Hepatocyte (in vitro differentiated cells): ENCODE measurements at regions not wholly inside any gene's neighbourhood (a gene's known extent, or its start where the extent isn't known, plus 50 kb on each side); places are given as distances from the start of the nearest gene placed in this dataset.

Experiments
- DNase-seq: peaks from one replicate; pipeline ENCODE4 v3.0.0-alpha.2; 2016; ENCODE audit warnings: low spot score
- H2AFZ ChIP-seq: fragments of 200-600 bp; sonication (generic); 2 replicates; pipeline ENCODE4 v1.6.0; 2016; ENCODE audit warnings: antibody characterized with exemption, mild to moderate bottlenecking
- H3K27ac ChIP-seq: fragments of 200-600 bp; sonication (generic); 2 replicates; pipeline ENCODE4 v1.5.1; 2016; ENCODE audit warnings: mild to moderate bottlenecking
- H3K27me3 ChIP-seq: fragments of 200-600 bp; sonication (generic); 2 replicates; pipeline ENCODE4 v1.6.1; 2016
- H3K36me3 ChIP-seq: fragments of 200-600 bp; sonication (generic); replicated peaks from 2 replicates; pipeline ENCODE4 v1.5.1; 2016; ENCODE audit warnings: low read depth; ENCODE audit not compliant: insufficient read depth
- H3K4me1 ChIP-seq: fragments of 200-600 bp; sonication (generic); 2 replicates; pipeline ENCODE4 v1.5.1; 2016; ENCODE audit warnings: mild to moderate bottlenecking, moderate library complexity; ENCODE audit not compliant: insufficient read depth
- H3K4me2 ChIP-seq: fragments of 200-600 bp; sonication (generic); 2 replicates; pipeline ENCODE4 v1.6.0; 2016
- H3K4me3 ChIP-seq: fragments of 200-600 bp; sonication (generic); 2 replicates; pipeline ENCODE4 v1.5.1; 2016; ENCODE audit warnings: mild to moderate bottlenecking
- H3K79me2 ChIP-seq: fragments of 200-600 bp; sonication (generic); 2 replicates; pipeline ENCODE4 v1.6.0; 2017; ENCODE audit warnings: mild to moderate bottlenecking
- H3K9me2 ChIP-seq: fragments of 200-600 bp; sonication (generic); replicated peaks from 2 replicates; pipeline ENCODE4 v1.6.0; 2017; ENCODE audit warnings: mild to moderate bottlenecking; ENCODE audit not compliant: insufficient read depth
- H3K9me3 ChIP-seq: fragments of 200-600 bp; sonication (generic); 2 replicates; pipeline ENCODE4 v1.5.1; 2016; ENCODE audit warnings: low read depth, mild to moderate bottlenecking
- H4K20me1 ChIP-seq: fragments of 200-600 bp; sonication (generic); 2 replicates; pipeline ENCODE4 v1.6.0; 2016; ENCODE audit warnings: mild to moderate bottlenecking; ENCODE audit not compliant: insufficient read depth, poor library complexity, severe bottlenecking
- CTCF ChIP-seq: fragments of 200-600 bp; sonication (generic); IDR thresholded peaks from 2 replicates; pipeline ENCODE4 v1.5.1; 2016; ENCODE audit warnings: antibody characterized with exemption, mild to moderate bottlenecking; ENCODE audit not compliant: poor library complexity
- EZH2 ChIP-seq: fragments of 200-600 bp; sonication (generic); IDR thresholded peaks from 2 replicates; pipeline ENCODE4 v1.6.1; 2016; ENCODE audit warnings: antibody characterized with exemption, mild to moderate bottlenecking, borderline replicate concordance
- EZH2phosphoT487 ChIP-seq: fragments of 200-600 bp; sonication (generic); IDR thresholded peaks from one replicate; pipeline ENCODE4 v1.6.1; 2018; ENCODE audit warnings: antibody characterized with exemption, mild to moderate bottlenecking, low read depth, moderate library complexity; ENCODE audit not compliant: unreplicated experiment, severe bottlenecking
- WGBS: methylation state at CpG from one replicate; pipeline ENCODE4 v1.1.6; 2016; ENCODE audit warnings: low lambda C conversion rate; ENCODE audit errors: missing lambda C conversion rate; 5-methylcytosine and 5-hydroxymethylcytosine counted together

- Histone ChIP-seq H3K4me2 (no peak overlapping the region), H3K4me1 (peaks cover 2% of the 10 kb centered on the region), H3K27me3 (no peaks in the 10 kb centered on the region), H3K27ac (no peak overlapping the region), H3K9me3 (no peaks in the 10 kb centered on the region), H3K9me2 (no peaks in the 10 kb centered on the region), H3K79me2 (no peaks in the 10 kb centered on the region), H2AFZ (no peak overlapping the region), H4K20me1 (no peaks in the 10 kb centered on the region), H3K36me3 (no peaks in the 10 kb centered on the region), H3K4me3 (no peak overlapping the region)
- 91% methylated on average over 32 of the region's 32 CpGs for WGBS
- DNase-seq: no peak
- no peak for TF ChIP-seq EZH2
- no peak for TF ChIP-seq EZH2phosphoT487
- TF ChIP-seq CTCF: no peak
Observed at GRCh38 chr22:48613566-48614200, 1214.0 kb downstream of the BRD1 start.

GRCh38 chr22:48612077-48612995 lies 1215.3 kb downstream of the BRD1 start:
- H3K27me3 ChIP-seq: no peaks in the 10 kb centered on the region
- no peak for TF ChIP-seq CTCF
- TF ChIP-seq EZH2phosphoT487: no peak
- TF ChIP-seq EZH2: no peak
- no peaks in the 10 kb centered on the region for H4K20me1 ChIP-seq
- WGBS: 88% methylated on average over 31 of the region's 33 CpGs
- no peaks in the 10 kb centered on the region for H3K36me3 ChIP-seq
- no peak for DNase-seq
- no peaks in the 10 kb centered on the region for H3K9me2 ChIP-seq
- no peaks in the 10 kb centered on the region for H3K9me3 ChIP-seq
- no peak overlapping the region for H3K4me3 ChIP-seq
- no peak overlapping the region for H2AFZ ChIP-seq
- H3K79me2 ChIP-seq: no peaks in the 10 kb centered on the region
- H3K4me1 ChIP-seq: no peaks in the 10 kb centered on the region
- no peak overlapping the region for H3K27ac ChIP-seq
- H3K4me2 ChIP-seq: no peak overlapping the region

- H3K4me2 ChIP-seq: no peak overlapping the region
- no peaks in the 10 kb centered on the region for H3K9me2 ChIP-seq
- H3K36me3 ChIP-seq: no peaks in the 10 kb centered on the region
- peaks cover 2% of the 10 kb centered on the region for H3K4me1 ChIP-seq
- WGBS: 95% methylated on average over 22 of the region's 22 CpGs
- no peak for DNase-seq
- no peaks in the 10 kb centered on the region for H3K9me3 ChIP-seq
- H2AFZ ChIP-seq: no peak overlapping the region
- no peaks in the 10 kb centered on the region for H3K27me3 ChIP-seq
- H3K79me2 ChIP-seq: no peaks in the 10 kb centered on the region
- TF ChIP-seq CTCF (no peak), EZH2 (no peak), EZH2phosphoT487 (no peak)
- no peak overlapping the region for H3K4me3 ChIP-seq
- H4K20me1 ChIP-seq: no peaks in the 10 kb centered on the region
- H3K27ac ChIP-seq: no peak overlapping the region
Observed at GRCh38 chr22:48609279-48609865, 1218.3 kb downstream of the BRD1 start.
